ENCODE measurements at regions not wholly inside any gene's neighbourhood (a gene's known extent, or its start where the extent isn't known, plus 50 kb on each side); places are given as distances from the start of the nearest gene placed in this dataset.
"Not testable (repeated sequence)": the region's sequence is repeated elsewhere in the genome, so short reads cannot be mapped to it uniquely, and the experiment has no call there.

DNA sequence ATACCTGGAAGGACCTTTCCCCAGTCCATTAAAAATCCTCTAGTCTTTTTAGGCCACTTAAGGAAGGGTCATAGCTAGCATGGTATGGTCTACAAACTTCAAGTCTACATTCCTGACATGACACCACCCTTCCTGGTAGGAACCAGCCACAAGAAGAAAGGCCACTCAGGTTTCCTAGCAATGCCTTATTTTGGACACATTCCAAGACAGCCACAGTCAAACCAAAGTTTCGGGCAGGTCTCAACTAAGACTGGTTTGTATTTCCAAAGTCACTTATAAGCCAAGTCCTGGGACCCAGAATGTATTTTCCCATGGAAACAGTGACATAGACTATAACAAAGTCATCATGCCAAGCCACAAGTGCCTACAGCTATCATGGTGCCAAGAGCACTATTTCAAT is 50.6 kb upstream of the SLC44A3 start:
- no peaks in the 10 kb centered on the region for H3K27me3 ChIP-seq
- H3K27ac ChIP-seq: no peak overlapping the region
- H3K4me3 ChIP-seq (ENCODE audit: low read depth in 1 of 2, low read length in 1 of 2): no peak overlapping the region
- H3K36me3 ChIP-seq: no peaks in the 10 kb centered on the region
- H3K9me3 ChIP-seq: no peaks in the 10 kb centered on the region
- TF ChIP-seq, protein P1, sequence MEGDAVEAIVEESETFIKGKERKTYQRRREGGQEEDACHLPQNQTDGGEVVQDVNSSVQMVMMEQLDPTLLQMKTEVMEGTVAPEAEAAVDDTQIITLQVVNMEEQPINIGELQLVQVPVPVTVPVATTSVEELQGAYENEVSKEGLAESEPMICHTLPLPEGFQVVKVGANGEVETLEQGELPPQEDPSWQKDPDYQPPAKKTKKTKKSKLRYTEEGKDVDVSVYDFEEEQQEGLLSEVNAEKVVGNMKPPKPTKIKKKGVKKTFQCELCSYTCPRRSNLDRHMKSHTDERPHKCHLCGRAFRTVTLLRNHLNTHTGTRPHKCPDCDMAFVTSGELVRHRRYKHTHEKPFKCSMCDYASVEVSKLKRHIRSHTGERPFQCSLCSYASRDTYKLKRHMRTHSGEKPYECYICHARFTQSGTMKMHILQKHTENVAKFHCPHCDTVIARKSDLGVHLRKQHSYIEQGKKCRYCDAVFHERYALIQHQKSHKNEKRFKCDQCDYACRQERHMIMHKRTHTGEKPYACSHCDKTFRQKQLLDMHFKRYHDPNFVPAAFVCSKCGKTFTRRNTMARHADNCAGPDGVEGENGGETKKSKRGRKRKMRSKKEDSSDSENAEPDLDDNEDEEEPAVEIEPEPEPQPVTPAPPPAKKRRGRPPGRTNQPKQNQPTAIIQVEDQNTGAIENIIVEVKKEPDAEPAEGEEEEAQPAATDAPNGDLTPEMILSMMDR (IDR thresholded peaks at IDR 0.05): no peak
- H3K4me1 ChIP-seq (ENCODE audit: control insufficient read depth in 1 of 2, insufficient read depth in 1 of 2, low read depth in 1 of 2, low read length in 1 of 2): peaks cover 15 to 26% of the 10 kb centered on the region in 2 experiments

DNA sequence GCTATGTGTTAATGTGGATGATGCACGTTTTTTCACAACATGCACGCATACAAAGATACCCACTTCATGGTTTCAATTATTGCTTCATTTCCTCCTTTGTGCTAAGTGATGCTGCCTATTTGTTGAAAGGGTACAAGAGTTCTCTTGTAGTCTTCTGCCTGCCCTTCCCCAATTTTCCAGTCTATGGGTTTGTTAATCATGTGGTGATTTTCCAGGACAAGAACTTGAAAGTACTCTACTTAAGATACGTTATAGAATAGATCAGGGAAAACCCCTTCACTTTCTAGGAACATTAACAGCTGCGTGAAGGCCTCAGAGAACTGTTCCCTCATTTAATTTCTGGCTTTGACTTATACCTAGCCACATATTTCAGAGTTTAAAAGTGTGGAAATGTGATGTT is 52.1 kb upstream of the SLC44A3 start:
- Histone ChIP-seq H3K27me3 (no peaks in the 10 kb centered on the region), H3K4me3 (ENCODE audit: low read depth in 1 of 2, low read length in 1 of 2) (no peak overlapping the region), H3K4me1 (ENCODE audit: control insufficient read depth in 1 of 2, insufficient read depth in 1 of 2, low read depth in 1 of 2, low read length in 1 of 2) (peaks cover 15 to 24% of the 10 kb centered on the region in 2 experiments), H3K36me3 (no peaks in the 10 kb centered on the region), H3K9me3 (no peaks in the 10 kb centered on the region), H3K27ac (peak overlapping the region; percentile 36)
- TF ChIP-seq, protein P1 (IDR thresholded peaks at IDR 0.05): no peak

DNA sequence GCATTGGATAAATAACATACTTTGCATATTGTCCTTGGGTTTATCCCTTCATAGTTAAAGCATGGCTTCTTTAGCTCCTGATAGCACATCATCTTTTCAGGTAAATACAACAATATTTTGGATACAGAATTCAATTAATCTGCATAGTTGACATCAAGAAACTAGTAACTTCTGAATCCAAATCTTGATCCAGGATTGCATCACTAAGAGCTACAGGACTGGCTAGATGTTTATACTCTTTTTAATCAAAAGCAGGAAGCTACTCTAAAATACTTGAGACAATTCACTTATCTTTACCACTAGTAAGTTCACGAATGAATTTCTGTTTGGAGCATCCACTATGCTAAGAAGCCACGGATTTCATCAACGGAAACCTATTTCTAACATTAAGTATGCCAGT is 54.2 kb upstream of the SLC44A3 start:
- H3K4me3 ChIP-seq (ENCODE audit: low read depth in 1 of 2, low read length in 1 of 2): no peak overlapping the region
- no peak overlapping the region for H3K27ac ChIP-seq
- peaks cover 14 to 15% of the 10 kb centered on the region in 2 experiments for H3K4me1 ChIP-seq (ENCODE audit: control insufficient read depth in 1 of 2, insufficient read depth in 1 of 2, low read depth in 1 of 2, low read length in 1 of 2)
- TF ChIP-seq, protein P1 (IDR thresholded peaks at IDR 0.05): no peak
- H3K9me3 ChIP-seq: no peaks in the 10 kb centered on the region
- no peaks in the 10 kb centered on the region for H3K27me3 ChIP-seq
- no peaks in the 10 kb centered on the region for H3K36me3 ChIP-seq

DNA sequence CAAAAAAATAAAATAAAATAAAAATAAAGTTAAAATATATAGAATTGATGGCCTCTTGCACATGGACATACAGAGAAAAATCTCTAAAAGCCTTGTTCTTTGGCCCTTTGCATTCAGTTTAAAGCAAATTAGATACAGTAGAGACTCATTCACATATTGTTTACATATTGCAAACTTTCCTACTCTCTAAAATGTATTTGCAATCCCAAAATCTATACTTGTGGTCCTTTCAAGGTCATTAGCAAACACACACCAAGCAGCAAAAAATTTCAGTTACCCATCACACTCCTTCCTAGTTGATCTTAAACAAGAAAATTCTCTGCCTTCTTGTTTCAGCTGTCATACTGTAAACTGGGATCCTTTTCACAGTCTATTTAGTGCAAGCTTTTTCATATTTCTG is 61.0 kb upstream of the SLC44A3 start:
- H3K27ac ChIP-seq: no peak overlapping the region
- no peaks in the 10 kb centered on the region for H3K27me3 ChIP-seq
- no peaks in the 10 kb centered on the region for H3K36me3 ChIP-seq
- TF ChIP-seq, protein P1 (IDR thresholded peaks at IDR 0.05): no peak
- no peaks in the 10 kb centered on the region for H3K9me3 ChIP-seq
- H3K4me3 ChIP-seq (ENCODE audit: low read depth in 1 of 2, low read length in 1 of 2): no peak overlapping the region
- peaks cover 20 to 21% of the 10 kb centered on the region in 2 experiments for H3K4me1 ChIP-seq (ENCODE audit: control insufficient read depth in 1 of 2, insufficient read depth in 1 of 2, low read depth in 1 of 2, low read length in 1 of 2)

DNA sequence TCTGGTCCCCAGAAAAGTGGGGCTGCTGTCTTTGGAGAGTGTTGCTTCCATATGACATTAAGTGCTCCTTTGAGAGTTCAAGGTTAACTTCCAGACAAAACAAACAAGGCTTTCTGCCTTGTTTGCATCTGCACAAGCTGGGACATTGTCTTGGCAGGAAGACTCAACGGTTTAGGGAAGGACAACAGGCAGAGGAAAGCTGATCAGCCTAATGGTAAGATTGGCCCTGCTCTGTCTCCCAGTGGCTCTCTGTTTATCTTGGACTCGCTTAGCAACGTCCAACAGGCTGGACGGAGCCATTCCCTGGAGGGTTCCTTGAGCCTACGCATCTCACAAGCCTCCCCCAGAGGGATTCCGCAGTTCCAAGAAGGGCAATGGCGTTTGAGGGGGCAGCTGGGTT is 62.2 kb upstream of the SLC44A3 start:
- TF ChIP-seq, protein P1 (IDR thresholded peaks at IDR 0.05): no peak
- Histone ChIP-seq H3K36me3 (no peaks in the 10 kb centered on the region), H3K27me3 (no peaks in the 10 kb centered on the region), H3K27ac (no peak overlapping the region), H3K9me3 (no peaks in the 10 kb centered on the region), H3K4me3 (ENCODE audit: low read depth in 1 of 2, low read length in 1 of 2) (no peak overlapping the region), H3K4me1 (ENCODE audit: control insufficient read depth in 1 of 2, insufficient read depth in 1 of 2, low read depth in 1 of 2, low read length in 1 of 2) (peaks cover 23% of the 10 kb centered on the region in 2 experiments)

DNA sequence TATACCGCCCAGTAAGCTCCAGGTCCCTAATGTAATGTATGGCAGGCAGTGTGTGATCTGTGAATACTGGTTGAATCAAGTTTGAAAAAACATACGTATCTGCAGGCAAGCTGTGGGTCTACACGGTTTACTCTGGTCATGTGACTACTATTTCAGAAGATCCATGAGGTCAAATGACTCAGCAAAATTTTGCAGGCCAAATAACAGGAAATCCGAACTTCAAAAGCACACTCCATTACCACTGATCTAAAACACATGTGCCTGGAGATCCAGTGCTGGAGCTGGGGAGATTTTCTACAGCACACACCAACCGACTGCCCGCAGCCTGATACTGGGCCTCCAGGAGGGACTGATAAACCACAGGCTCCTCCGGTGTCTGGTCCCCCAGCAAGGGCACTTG is 64.5 kb upstream of the SLC44A3 start:
- peak overlapping the region; percentile 43 for H3K27ac ChIP-seq
- H3K9me3 ChIP-seq: no peaks in the 10 kb centered on the region
- H3K36me3 ChIP-seq: no peaks in the 10 kb centered on the region
- H3K4me3 ChIP-seq (ENCODE audit: low read depth in 1 of 2, low read length in 1 of 2): peak overlapping the region in 1 of 2 experiments; percentile 6
- no peaks in the 10 kb centered on the region for H3K27me3 ChIP-seq
- TF ChIP-seq, protein P1 (IDR thresholded peaks at IDR 0.05): no peak
- H3K4me1 ChIP-seq (ENCODE audit: control insufficient read depth in 1 of 2, insufficient read depth in 1 of 2, low read depth in 1 of 2, low read length in 1 of 2): peaks cover 24 to 26% of the 10 kb centered on the region in 2 experiments

DNA sequence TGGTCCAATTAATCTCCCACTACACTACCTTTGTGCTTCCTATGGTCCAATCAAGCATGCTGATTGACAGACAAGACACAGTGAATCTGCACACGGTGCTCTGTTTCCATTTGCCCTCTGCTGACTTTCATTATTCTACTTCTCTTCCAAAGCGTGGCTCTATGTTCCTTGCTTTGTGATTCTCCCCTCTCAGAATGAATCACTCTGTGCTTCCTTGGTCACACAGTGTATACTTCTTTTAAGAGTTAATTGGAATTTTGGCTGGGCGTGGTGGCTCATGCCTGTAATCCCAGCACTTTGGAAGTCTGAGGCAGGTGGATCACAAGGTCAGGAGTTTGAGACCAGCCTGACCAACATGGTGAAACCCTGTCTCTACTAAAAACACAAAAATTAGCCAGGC is 65.1 kb upstream of the SLC44A3 start:
- H3K27me3 ChIP-seq: not testable (repeated sequence)

More for the DNA sequence above, 65.1 kb upstream of the SLC44A3 start:
- H3K9me3 ChIP-seq; H3K4me3 ChIP-seq (ENCODE audit: low read depth in 1 of 2, low read length in 1 of 2); H3K36me3 ChIP-seq: not testable (repeated sequence)
- Histone ChIP-seq H3K4me1 (ENCODE audit: control insufficient read depth in 1 of 2, insufficient read depth in 1 of 2, low read depth in 1 of 2, low read length in 1 of 2) (peaks cover 27 to 32% of the 10 kb centered on the region in 2 experiments), H3K27ac (peak overlapping the region; percentile 38)

Data from neutrophil (primary cell).